TTC549 (cell line): ENCODE measurements at regions not wholly inside any gene's neighbourhood (a gene's known extent, or its start where the extent isn't known, plus 50 kb on each side); places are given as distances from the start of the nearest gene placed in this dataset.

ENCODE experiments used
- FAIRE-seq: peaks from 2 replicates; lab custom pipeline; 2012; peaks lifted over from hg19 to GRCh38; lab: Jason Lieb, UNC

- FAIRE-seq = no peak
These were observed 402.2 kb upstream of the FGF13 start for GRCh38 chrX:139113708-139114107.

- no peak for FAIRE-seq
These were observed 400.9 kb upstream of the FGF13 start for GRCh38 chrX:139112432-139112831.

GRCh38 chrX:139106069-139106468, 394.6 kb upstream of the FGF13 start:
- FAIRE-seq = no peak

- no peak for FAIRE-seq
These were observed 383.4 kb upstream of the FGF13 start for GRCh38 chrX:139094671-139095592.

- no peak for FAIRE-seq
These were observed 381.7 kb upstream of the FGF13 start for GRCh38 chrX:139093201-139093600.

GRCh38 chrX:139091878-139092277, 380.4 kb upstream of the FGF13 start:
- FAIRE-seq = no peak

GRCh38 chrX:139091066-139091465, 379.5 kb upstream of the FGF13 start:
- FAIRE-seq = no peak

GRCh38 chrX:139086246-139086645, 374.7 kb upstream of the FGF13 start:
- FAIRE-seq = no peak

GRCh38 chrX:139085404-139085803, 373.9 kb upstream of the FGF13 start:
- no peak for FAIRE-seq

- FAIRE-seq = no peak
These were observed 371.7 kb upstream of the FGF13 start for GRCh38 chrX:139083191-139083590.

- no peak for FAIRE-seq
These were observed 370.4 kb upstream of the FGF13 start for GRCh38 chrX:139081965-139082364.

- no peak for FAIRE-seq
These were observed 368.3 kb upstream of the FGF13 start for GRCh38 chrX:139079789-139080188.

- FAIRE-seq = no peak
These were observed 367.3 kb upstream of the FGF13 start for GRCh38 chrX:139078761-139079280.

GRCh38 chrX:139078342-139078741, 366.8 kb upstream of the FGF13 start:
- FAIRE-seq = no peak

- FAIRE-seq = no peak
These were observed 366.0 kb upstream of the FGF13 start for GRCh38 chrX:139077281-139078250.

- FAIRE-seq = no peak
These were observed 351.8 kb upstream of the FGF13 start for GRCh38 chrX:139063364-139063763.

GRCh38 chrX:139058831-139059495, 347.4 kb upstream of the FGF13 start:
- no peak for FAIRE-seq

- FAIRE-seq = no peak
These were observed 340.9 kb upstream of the FGF13 start for GRCh38 chrX:139052461-139052860.

GRCh38 chrX:139049465-139049864, 337.9 kb upstream of the FGF13 start:
- FAIRE-seq = no peak

- FAIRE-seq = no peak
These were observed 333.2 kb upstream of the FGF13 start for GRCh38 chrX:139044680-139045079.

GRCh38 chrX:139039041-139039440, 327.5 kb upstream of the FGF13 start:
- FAIRE-seq = no peak

- FAIRE-seq = no peak
These were observed 315.3 kb upstream of the FGF13 start for GRCh38 chrX:139026811-139027210.
